GM12878 (cell line): ENCODE measurements at regions not wholly inside any gene's neighbourhood (a gene's known extent, or its start where the extent isn't known, plus 50 kb on each side); places are given as distances from the start of the nearest gene placed in this dataset.

Experiments
- ATAC-seq: fragments of 200-7000 bp; cut with Tn5 transposase; 3 replicates; pipeline ENCODE4 v1.9.1; 2020; ENCODE audit warnings: mild to moderate bottlenecking, moderate library complexity
- BruUV-seq: library from RNA; stranded (reverse); fragments of 400-500 nt; replicated peaks from 2 replicates; lab custom pipeline; 2021; lab: Mats Ljungman, UMichigan
- CTCF ChIA-PET: fragments of 300-600 bp; sonication (Branson Sonifier 250); formaldehyde crosslinking; extraction: SDS; loops from one replicate; lab custom pipeline; 2021; ENCODE audit warnings: inconsistent platforms; lab: Yijun Ruan, JAX
- POLR2A ChIA-PET: fragments of 350-600 bp; formaldehyde crosslinking; extraction: SDS; loops from one replicate; lab custom pipeline; 2021; ENCODE audit warnings: inconsistent platforms; lab: Charles Lee
- RAD21 ChIA-PET: fragments of 300-600 bp; sonication (Branson Sonifier 250); formaldehyde crosslinking; loops from one replicate; lab custom pipeline; 2023; ENCODE audit warnings: antibody characterized with exemption; ENCODE audit not compliant: unreplicated experiment; lab: Charles Lee
- SMC1A ChIA-PET: fragments of 300-600 bp; sonication (Branson Sonifier 250); formaldehyde crosslinking; loops from one replicate; lab custom pipeline; 2023; ENCODE audit not compliant: unreplicated experiment, uncharacterized antibody; lab: Charles Lee
- DNase-seq: peaks from one replicate; pipeline ENCODE4 v3.0.0-alpha.2; 2011; ENCODE audit warnings: low read depth, low spot score
- FAIRE-seq: peaks from 3 replicates; lab custom pipeline; 2011; peaks lifted over from hg19 to GRCh38; lab: Jason Lieb, UNC
- H2AFZ ChIP-seq: 2 replicates; pipeline ENCODE4 v1.6.0; 2011; ENCODE audit warnings: low read depth, low read length, control low read depth; ENCODE audit not compliant: control insufficient read depth
- H3K27ac ChIP-seq: 2 replicates; pipeline ENCODE4 v1.5.1; 2011; ENCODE audit warnings: control low read depth; ENCODE audit not compliant: control insufficient read depth, insufficient read depth
- H3K27me3 ChIP-seq, 2 experiments: replicated peaks in 1 of 2; 2 replicates each; pipeline versions ENCODE4 v1.6.0 to v1.6.1; 2011; ENCODE audit warnings: low read length in 1 of 2; ENCODE audit not compliant: control insufficient read depth in 2 of 2, insufficient read depth in 2 of 2
- H3K36me3 ChIP-seq, 2 experiments: 2 replicates each; pipeline ENCODE4 v1.5.1; 2011; ENCODE audit warnings: low read length in 1 of 2; ENCODE audit not compliant: control insufficient read depth in 2 of 2, insufficient read depth in 2 of 2
- H3K4me1 ChIP-seq: 2 replicates; pipeline ENCODE4 v1.6.1; 2011; ENCODE audit warnings: mild to moderate bottlenecking, low read length, moderate library complexity, mixed read lengths; ENCODE audit not compliant: control insufficient read depth, insufficient read depth
- H3K4me2 ChIP-seq: 2 replicates; pipeline ENCODE4 v1.6.0; 2011; ENCODE audit warnings: control low read depth; ENCODE audit not compliant: control insufficient read depth, insufficient read depth
- H3K4me3 ChIP-seq: fragments of 200-600 bp; sonication (generic); 2 replicates; pipeline ENCODE4 v1.5.1; 2016
- H3K79me2 ChIP-seq: 2 replicates; pipeline ENCODE4 v1.6.0; 2011; ENCODE audit warnings: low read length; ENCODE audit not compliant: control insufficient read depth, insufficient read depth
- H3K9ac ChIP-seq: 2 replicates; pipeline ENCODE4 v1.8.0; 2011; ENCODE audit warnings: low read length, control low read depth, mixed read lengths; ENCODE audit not compliant: control insufficient read depth, insufficient read depth
- H3K9me3 ChIP-seq: replicated peaks from 3 replicates; pipeline ENCODE4 v1.5.1; 2011; ENCODE audit warnings: mild to moderate bottlenecking, low read length; ENCODE audit not compliant: control insufficient read depth, insufficient read depth
- H4K20me1 ChIP-seq: 2 replicates; pipeline ENCODE4 v1.6.0; 2011; ENCODE audit not compliant: control insufficient read depth, insufficient read depth
- BACH1 ChIP-seq: fragments of 450-650 bp; IDR thresholded peaks from 2 replicates; pipeline ENCODE4 v1.6.1; 2017; ENCODE audit warnings: mild to moderate bottlenecking, borderline replicate concordance
- CEBPB ChIP-seq, 2 experiments: fragments of 150-350 bp in 1 of 2; IDR thresholded peaks; 2 replicates each; pipeline ENCODE4 v1.6.1; 2012 to 2014; ENCODE audit warnings: low read depth in 2 of 2, low read length in 2 of 2, borderline replicate concordance in 1 of 2, inconsistent platforms in 1 of 2
- EGR1 ChIP-seq, 2 experiments: IDR thresholded peaks; 1 replicate in 1 of 2; 2 replicates in 1 of 2; pipeline ENCODE4 v1.6.1; 2011 to 2012; ENCODE audit warnings: low read depth in 2 of 2, low read length in 2 of 2, borderline replicate concordance in 1 of 2, mild to moderate bottlenecking in 1 of 2, moderate library complexity in 1 of 2
- FOXM1 ChIP-seq: IDR thresholded peaks from 2 replicates; pipeline ENCODE4 v1.6.1; 2012; ENCODE audit warnings: low read depth, mild to moderate bottlenecking, inconsistent platforms, low read length, moderate library complexity
- IKZF2 ChIP-seq, 2 experiments: fragments of 450-650 bp; IDR thresholded peaks; 2 replicates each; pipeline ENCODE4 v1.6.1; 2017; ENCODE audit warnings: mild to moderate bottlenecking in 2 of 2, moderate library complexity in 2 of 2
- IRF4 ChIP-seq: IDR thresholded peaks from 2 replicates; pipeline ENCODE4 v1.6.1; 2011; ENCODE audit warnings: low read depth, low read length
- JUNB ChIP-seq: IDR thresholded peaks from 2 replicates; pipeline ENCODE4 v1.6.1; 2016; ENCODE audit warnings: antibody characterized with exemption, mild to moderate bottlenecking
- RBBP5 ChIP-seq: fragments of 200-600 bp; sonication (generic); conservative IDR thresholded peaks from 2 replicates; pipeline ENCODE4 v1.6.1; 2016
- RCOR1 ChIP-seq: conservative IDR thresholded peaks from 2 replicates; pipeline ENCODE4 v1.6.1; 2012; ENCODE audit warnings: low read depth, low read length, improper control_type of control experiment
- SIN3A ChIP-seq: IDR thresholded peaks from 2 replicates; pipeline ENCODE4 v1.6.1; 2012; ENCODE audit warnings: low read depth, low read length, improper control_type of control experiment
- SKIL ChIP-seq: fragments of 450-650 bp; IDR thresholded peaks from 2 replicates; pipeline ENCODE4 v1.6.1; 2017; ENCODE audit warnings: mild to moderate bottlenecking, low read depth, inconsistent platforms; ENCODE audit not compliant: poor library complexity, severe bottlenecking
- SP1 ChIP-seq: IDR thresholded peaks from one replicate; pipeline ENCODE4 v1.6.1; 2011; ENCODE audit warnings: low read depth, low read length
- SREBF2 ChIP-seq: IDR thresholded peaks from 2 replicates; pipeline ENCODE4 v1.6.1; 2012; ENCODE audit warnings: mild to moderate bottlenecking, low read length
- ZNF274 ChIP-seq: IDR thresholded peaks from one replicate; pipeline ENCODE4 v1.8.0; 2011; ENCODE audit not compliant: insufficient read length, insufficient read depth
- WGBS: methylation state at CpG from one replicate; pipeline ENCODE4 v1.1.6; 2016; ENCODE audit warnings: low lambda C conversion rate; ENCODE audit not compliant: insufficient replicate concordance, insufficient coverage; ENCODE audit errors: missing lambda C conversion rate; 5-methylcytosine and 5-hydroxymethylcytosine counted together
- in situ Hi-C: fragments of 300-500 bp; cut with MboI; formaldehyde crosslinking; loops from 9 replicates; pipeline ENCODE4 v1.14.3; 2018; ENCODE audit warnings: mixed read lengths
- intact Hi-C: fragments of 100-400 bp; cut with micrococcal nuclease; formaldehyde crosslinking; loops from one replicate; pipeline ENCODE4 v1.14.2; 2022; ENCODE audit not compliant: unreplicated experiment
- TF ChIP-seq, protein P1 (sequence below): IDR thresholded peaks from 2 replicates; pipeline ENCODE4 v1.6.1; 2011; ENCODE audit warnings: mild to moderate bottlenecking, low read depth, low read length, moderate library complexity; ENCODE audit not compliant: insufficient replicate concordance

GRCh38 chr6:141594874-141595273, 537.9 kb upstream of the GJE1 start:
- in situ Hi-C loops, result no loop called here
- FAIRE-seq, result no peak

DNA sequence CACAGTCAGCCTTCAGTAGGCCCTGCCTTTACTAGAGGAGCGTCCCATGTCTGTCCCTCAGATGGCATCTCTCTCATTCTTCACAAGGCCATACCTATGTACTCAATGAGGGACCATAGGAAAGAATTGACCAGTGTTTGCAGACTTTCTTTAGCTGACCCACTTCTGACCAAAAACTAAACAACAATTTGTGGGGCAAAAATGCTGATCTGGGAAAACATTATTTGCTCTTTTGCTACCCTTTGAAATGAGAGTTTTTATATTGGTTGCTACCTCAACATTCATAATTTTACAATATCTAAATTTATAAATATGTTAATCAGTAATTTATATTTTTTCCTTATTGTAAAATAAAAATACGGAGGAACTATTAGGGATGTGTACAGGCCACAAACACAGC, 539.4 kb upstream of the GJE1 start:
- Histone ChIP-seq H4K20me1 (no peaks in the 10 kb centered on the region), H3K4me3 (no peak overlapping the region), H3K27me3 (no peaks in the 10 kb centered on the region), H3K79me2 (no peaks in the 10 kb centered on the region), H3K9me3 (no peaks in the 10 kb centered on the region), H2AFZ (no peak overlapping the region), H3K4me1 (no peaks in the 10 kb centered on the region), H3K9ac (no peak overlapping the region), H3K27ac (no peak overlapping the region), H3K4me2 (no peak overlapping the region), H3K36me3 (no peaks in the 10 kb centered on the region)
- ChIA-PET CTCF (no interaction called here), SMC1A (no interaction called here), POLR2A (no interaction called here), RAD21 (no interaction called here)
- intact Hi-C loops, result no loop called here
- in situ Hi-C loops, result no loop called here
- FAIRE-seq (no peak), DNase-seq (no peak), ATAC-seq (no peak)
- 11% methylated on average over 2 of the region's 2 CpGs for WGBS
- no TSS peak for BruUV-seq
- TF ChIP-seq SP1 (no peak), EGR1 (IDR thresholded peaks at IDR 0.05; ENCODE audit: borderline replicate concordance in 1 of 2, low read depth in 2 of 2, low read length in 2 of 2) (no peak), SKIL (no peak), CEBPB (IDR thresholded peaks at IDR 0.05; ENCODE audit: borderline replicate concordance in 1 of 2, low read depth in 2 of 2, low read length in 2 of 2) (no peak), BACH1 (no peak), RCOR1 (no peak), RBBP5 (no peak), ZNF274 (no peak), IRF4 (no peak), FOXM1 (no peak), IKZF2 (IDR thresholded peaks at IDR 0.05) (no peak), SREBF2 (no peak)
- TF ChIP-seq, protein P1, sequence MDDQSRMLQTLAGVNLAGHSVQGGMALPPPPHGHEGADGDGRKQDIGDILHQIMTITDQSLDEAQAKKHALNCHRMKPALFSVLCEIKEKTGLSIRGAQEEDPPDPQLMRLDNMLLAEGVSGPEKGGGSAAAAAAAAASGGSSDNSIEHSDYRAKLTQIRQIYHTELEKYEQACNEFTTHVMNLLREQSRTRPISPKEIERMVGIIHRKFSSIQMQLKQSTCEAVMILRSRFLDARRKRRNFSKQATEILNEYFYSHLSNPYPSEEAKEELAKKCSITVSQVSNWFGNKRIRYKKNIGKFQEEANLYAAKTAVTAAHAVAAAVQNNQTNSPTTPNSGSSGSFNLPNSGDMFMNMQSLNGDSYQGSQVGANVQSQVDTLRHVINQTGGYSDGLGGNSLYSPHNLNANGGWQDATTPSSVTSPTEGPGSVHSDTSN, result no peak

More at GRCh38 chr6:141594874-141595273, 537.9 kb upstream of the GJE1 start:
- ChIA-PET SMC1A (no interaction called here), RAD21 (no interaction called here), POLR2A (no interaction called here), CTCF (no interaction called here)
- Histone ChIP-seq H2AFZ (no peak overlapping the region), H3K79me2 (no peaks in the 10 kb centered on the region), H3K4me2 (no peak overlapping the region), H3K9ac (no peak overlapping the region), H3K27ac (no peak overlapping the region), H3K4me1 (no peaks in the 10 kb centered on the region), H3K9me3 (no peaks in the 10 kb centered on the region), H3K27me3 (no peaks in the 10 kb centered on the region), H3K36me3 (no peaks in the 10 kb centered on the region), H4K20me1 (no peaks in the 10 kb centered on the region), H3K4me3 (no peak overlapping the region)
- no peak for ATAC-seq
- no peak for DNase-seq
- no TSS peak for BruUV-seq
- no peak for TF ChIP-seq SIN3A
- no peak for TF ChIP-seq JUNB
- intact Hi-C loops, result no loop called here
